HepG2 (cell line): ENCODE measurements at regions not wholly inside any gene's neighbourhood (a gene's known extent, or its start where the extent isn't known, plus 50 kb on each side); places are given as distances from the start of the nearest gene placed in this dataset.

Experiments used
- ATAC-seq: fragments of 200-7000 bp; cut with Tn5 transposase; 3 replicates; pipeline ENCODE4 v1.9.1; 2020; ENCODE audit warnings: mild to moderate bottlenecking, moderate library complexity
- BruUV-seq: library from RNA; stranded (reverse); fragments of 400-500 nt; replicated peaks from 2 replicates; lab custom pipeline; 2021; lab: Mats Ljungman, UMichigan
- CTCF ChIA-PET: fragments of 300-600 bp; formaldehyde crosslinking; extraction: SDS; loops from one replicate; lab custom pipeline; 2021; ENCODE audit warnings: low total read pairs, inconsistent platforms, low intra/inter-chr PET ratio; lab: Yijun Ruan, JAX
- POLR2A ChIA-PET: fragments of 350-600 bp; sonication (Branson Sonifier 250); formaldehyde crosslinking; loops from one replicate; lab custom pipeline; 2020; ENCODE audit warnings: antibody characterized with exemption, inconsistent platforms; lab: Yijun Ruan, JAX
- DNase-seq: peaks from one replicate; pipeline ENCODE4 v3.0.0-alpha.2; 2015; ENCODE audit warnings: low spot score
- FAIRE-seq: peaks from 3 replicates; lab custom pipeline; 2011; peaks lifted over from hg19 to GRCh38; lab: Jason Lieb, UNC
- H2AFZ ChIP-seq: one replicate; pipeline ENCODE4 v1.6.1; 2011; ENCODE audit warnings: low read length, inconsistent platforms
- H3K27ac ChIP-seq: fragments of 300-600 bp; 3 replicates; pipeline ENCODE4 v1.8.0; 2011; ENCODE audit warnings: mixed run types, mild to moderate bottlenecking, mixed read lengths, low read length, inconsistent platforms; ENCODE audit not compliant: insufficient read depth; ENCODE audit errors: extremely low read length
- H3K27me3 ChIP-seq, 2 experiments: fragments of 200-600 bp in 1 of 2; 2 replicates in 1 of 2; 3 replicates in 1 of 2; pipeline versions ENCODE4 v1.6.0 to v1.8.0; 2011; ENCODE audit warnings: low read length in 2 of 2, mild to moderate bottlenecking in 2 of 2, moderate library complexity in 2 of 2, inconsistent platforms in 1 of 2; ENCODE audit not compliant: insufficient read depth in 2 of 2, control insufficient read depth in 1 of 2
- H3K36me3 ChIP-seq, 2 experiments: fragments of 200-600 bp in 1 of 2; replicated peaks in 1 of 2; 2 replicates in 1 of 2; 3 replicates in 1 of 2; pipeline versions ENCODE4 v1.5.1 to v1.8.0; 2011; ENCODE audit warnings: low read length in 2 of 2, inconsistent platforms in 1 of 2; ENCODE audit not compliant: insufficient read depth in 2 of 2, control insufficient read depth in 1 of 2
- H3K4me1 ChIP-seq: 2 replicates; pipeline ENCODE4 v1.5.1; 2012; ENCODE audit warnings: low read length, inconsistent platforms; ENCODE audit not compliant: insufficient read depth
- H3K4me2 ChIP-seq: 2 replicates; pipeline ENCODE4 v1.6.0; 2011; ENCODE audit warnings: low read depth, low read length, inconsistent platforms
- H3K4me3 ChIP-seq, 3 experiments: fragments of 200-600 bp in 1 of 3; sonication (generic), shearing (Covaris generic) in 1 of 3; replicated peaks in 1 of 3; 2 replicates each; pipeline ENCODE4 v1.5.1; 2011 to 2016; ENCODE audit warnings: low read length in 3 of 3, inconsistent platforms in 2 of 3, low read depth in 2 of 3, mild to moderate bottlenecking in 2 of 3, control low read depth in 1 of 3, mixed read lengths in 1 of 3; ENCODE audit not compliant: insufficient read depth in 1 of 3
- H3K79me2 ChIP-seq: one replicate; pipeline ENCODE4 v1.6.1; 2011; ENCODE audit warnings: low read length, inconsistent platforms; ENCODE audit not compliant: insufficient read depth
- H3K9ac ChIP-seq: 2 replicates; pipeline ENCODE4 v1.6.0; 2011; ENCODE audit warnings: mild to moderate bottlenecking, low read depth, low read length, inconsistent platforms; ENCODE audit not compliant: insufficient read depth
- H3K9me3 ChIP-seq: 2 replicates; pipeline ENCODE4 v1.5.1; 2012; ENCODE audit warnings: mild to moderate bottlenecking, low read length
- H4K20me1 ChIP-seq: 2 replicates; pipeline ENCODE4 v1.6.0; 2011; ENCODE audit warnings: inconsistent platforms, mild to moderate bottlenecking, low read length, moderate library complexity; ENCODE audit not compliant: insufficient read depth
- ATF7 ChIP-seq, 2 experiments: fragments of 450-650 bp in 1 of 2; sonication (generic) in 1 of 2; formaldehyde crosslinking in 1 of 2; IDR thresholded peaks; 2 replicates each; pipeline versions ENCODE4 v1.4.0 to v1.6.1; 2016 to 2020; ENCODE audit warnings: antibody characterized with exemption in 1 of 2, mild to moderate bottlenecking in 1 of 2, missing genetic modification reagents in 1 of 2
- NR3C1 ChIP-seq: sonication (generic); formaldehyde crosslinking; IDR thresholded peaks from 2 replicates; pipeline ENCODE4 v1.4.0; 2020; ENCODE audit warnings: missing genetic modification reagents
- PCBP2 ChIP-seq: fragments of 200-400 bp; formaldehyde crosslinking; optimal IDR thresholded peaks from 2 replicates; pipeline ENCODE3; 2018; ENCODE audit warnings: low read length, low read depth; ENCODE audit not compliant: poor library complexity, severe bottlenecking
- SMARCE1 ChIP-seq: fragments of 450-650 bp; IDR thresholded peaks from 2 replicates; pipeline ENCODE4 v1.6.1; 2017; ENCODE audit warnings: borderline replicate concordance
- ZFP36L1 ChIP-seq: sonication (generic); formaldehyde crosslinking; IDR thresholded peaks from 2 replicates; pipeline ENCODE4 v1.8.0; 2022; ENCODE audit warnings: mild to moderate bottlenecking, missing genetic modification reagents, moderate library complexity
- ZNF18 ChIP-seq: sonication (generic); formaldehyde crosslinking; IDR thresholded peaks from 2 replicates; pipeline ENCODE4 v1.8.0; 2022; ENCODE audit warnings: mild to moderate bottlenecking, missing genetic modification reagents; ENCODE audit not compliant: insufficient replicate concordance
- ZNF292 ChIP-seq: sonication (generic); formaldehyde crosslinking; IDR thresholded peaks from 2 replicates; pipeline ENCODE4 v1.8.1; 2022; ENCODE audit warnings: mild to moderate bottlenecking, low read depth, missing genetic modification reagents, borderline replicate concordance
- ZNF850 ChIP-seq: sonication (generic); formaldehyde crosslinking; conservative IDR thresholded peaks from 2 replicates; pipeline ENCODE4 v1.9.0; 2021; ENCODE audit warnings: mild to moderate bottlenecking, missing genetic modification reagents
- ZSCAN25 ChIP-seq: sonication (generic); formaldehyde crosslinking; IDR thresholded peaks from 2 replicates; pipeline ENCODE4 v1.8.0; 2022; ENCODE audit warnings: mild to moderate bottlenecking, missing genetic modification reagents
- WGBS: methylation state at CpG from one replicate; pipeline ENCODE4 v1.1.6; 2017; ENCODE audit warnings: low lambda C conversion rate; 5-methylcytosine and 5-hydroxymethylcytosine counted together
- in situ Hi-C: cut with HindIII; loops from 2 replicates; pipeline ENCODE4 v1.10.0; 2017; ENCODE audit warnings: low pct_unique_long_range_greater_than_20kb; ENCODE audit not compliant: extremely low pct_ligation_motif_present
- intact Hi-C: fragments of 100-400 bp; cut with micrococcal nuclease; formaldehyde crosslinking; loops from one replicate; pipeline ENCODE4 v1.10.0; 2022; ENCODE audit not compliant: unreplicated experiment
- TF ChIP-seq, protein P1 (sequence below): sonication (generic); formaldehyde crosslinking; IDR thresholded peaks from 2 replicates; pipeline ENCODE4 v1.8.0; 2022; ENCODE audit warnings: missing genetic modification reagents, low read depth, mild to moderate bottlenecking, borderline replicate concordance

DNA sequence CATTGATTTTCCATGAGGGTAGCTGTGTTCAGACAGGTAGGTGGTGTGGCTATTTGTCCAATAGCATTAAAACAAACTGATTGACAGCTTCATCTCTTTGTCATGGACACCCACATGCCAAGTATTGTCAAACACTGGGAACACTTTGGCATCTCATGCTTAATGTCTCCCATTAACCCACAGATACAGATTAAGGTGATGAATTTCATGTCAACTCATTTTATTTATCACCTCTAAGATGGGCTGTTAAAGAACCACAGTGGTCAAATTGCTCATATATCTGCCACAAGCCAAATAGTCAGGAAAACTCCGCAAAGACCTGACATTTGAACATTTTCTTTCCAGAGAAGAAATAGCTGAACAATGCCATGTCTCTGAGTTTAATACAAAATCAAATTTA, 139.1 kb upstream of the SPTLC3 start (continued):
- TF ChIP-seq PCBP2, result no peak
- TF ChIP-seq, all 625 proteins: peak for 0

DNA sequence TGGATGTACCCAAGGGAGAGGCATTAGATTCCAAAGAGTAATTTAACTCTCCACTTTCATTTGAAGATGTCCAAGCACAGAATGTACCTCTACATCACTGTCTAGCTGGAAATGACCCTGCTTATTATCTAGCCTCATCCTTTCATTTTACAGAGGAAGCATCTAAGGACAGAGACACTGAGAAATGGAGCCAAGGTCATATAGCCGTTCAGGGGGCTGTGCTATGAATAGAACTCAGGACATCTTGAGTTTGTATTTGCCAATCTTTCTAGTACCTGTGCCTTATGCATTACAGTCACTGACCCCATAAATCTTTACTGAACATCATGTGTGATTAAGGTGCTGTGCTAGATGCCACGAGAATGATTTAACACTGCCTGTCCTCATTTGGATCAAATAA, 138.2 kb upstream of the SPTLC3 start:
- intact Hi-C loops (no loop called here), in situ Hi-C loops (no loop called here)
- TF ChIP-seq ZNF850 (CRISPR knock-in tag) (no peak), ZSCAN25 (CRISPR knock-in tag) (no peak), ZFP36L1 (CRISPR knock-in tag) (no peak), SMARCE1 (no peak), ZNF18 (CRISPR knock-in tag) (no peak), NR3C1 (no peak), ATF7 (IDR thresholded peaks at IDR 0.05) (no peak), ATF7 (CRISPR knock-in tag; IDR thresholded peaks at IDR 0.05) (no peak), ZNF292 (CRISPR knock-in tag) (no peak)
- TF ChIP-seq, protein P1, sequence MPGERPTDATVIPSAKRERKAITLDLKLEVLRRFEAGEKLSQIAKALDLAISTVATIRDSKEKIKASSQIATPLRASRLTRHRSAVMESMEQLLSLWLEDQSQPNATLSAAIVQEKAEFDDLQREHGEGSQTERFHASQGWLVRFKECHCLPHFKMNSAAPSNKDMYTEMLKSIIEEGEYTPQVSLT (CRISPR knock-in tag), result no peak
- Histone ChIP-seq H3K79me2 (no peaks in the 10 kb centered on the region), H2AFZ (no peak overlapping the region), H3K27me3 (no peaks in the 10 kb centered on the region), H3K4me1 (no peaks in the 10 kb centered on the region), H4K20me1 (no peaks in the 10 kb centered on the region), H3K4me3 (no peak overlapping the region), H3K9me3 (no peaks in the 10 kb centered on the region), H3K9ac (no peak overlapping the region), H3K36me3 (no peaks in the 10 kb centered on the region), H3K4me2 (no peak overlapping the region), H3K27ac (no peak overlapping the region)
- no TSS peak for BruUV-seq
- FAIRE-seq (no peak), DNase-seq (no peak), ATAC-seq (no peak)
- WGBS, result 0% methylated on average over 2 of the region's 2 CpGs
- CTCF ChIA-PET, result no interaction called here
- POLR2A ChIA-PET, result no interaction called here
